Glutamatergic neuron (in vitro differentiated cells): ENCODE measurements at regions not wholly inside any gene's neighbourhood (a gene's known extent, or its start where the extent isn't known, plus 50 kb on each side); places are given as distances from the start of the nearest gene placed in this dataset.
"Not testable (repeated sequence)": the region's sequence is repeated elsewhere in the genome, so short reads cannot be mapped to it uniquely, and the experiment has no call there.

Experiments used
- DNase-seq: peaks from one replicate; pipeline ENCODE4 v3.0.0; 2022
- H3K27ac Mint-ChIP-seq: one replicate; pipeline ENCODE4 v1.8.0; 2020; ENCODE audit warnings: mild to moderate bottlenecking, mixed read lengths, inconsistent platforms; ENCODE audit not compliant: unreplicated experiment
- H3K27me3 Mint-ChIP-seq: one replicate; pipeline ENCODE4 v1.8.0; 2020; ENCODE audit warnings: mild to moderate bottlenecking, moderate library complexity, mixed read lengths, inconsistent platforms; ENCODE audit not compliant: unreplicated experiment
- H3K36me3 Mint-ChIP-seq: one replicate; pipeline ENCODE4 v1.8.0; 2020; ENCODE audit warnings: mild to moderate bottlenecking, mixed read lengths, inconsistent platforms; ENCODE audit not compliant: unreplicated experiment
- H3K4me1 Mint-ChIP-seq: one replicate; pipeline ENCODE4 v1.8.0; 2020; ENCODE audit warnings: mild to moderate bottlenecking, low read depth, mixed read lengths, inconsistent platforms; ENCODE audit not compliant: unreplicated experiment
- H3K4me3 Mint-ChIP-seq: one replicate; pipeline ENCODE4 v1.8.0; 2020; ENCODE audit warnings: mild to moderate bottlenecking, mixed read lengths, inconsistent platforms; ENCODE audit not compliant: unreplicated experiment
- H3K9me3 Mint-ChIP-seq: one replicate; pipeline ENCODE4 v1.8.0; 2020; ENCODE audit warnings: mild to moderate bottlenecking, moderate library complexity, mixed read lengths, inconsistent platforms; ENCODE audit not compliant: unreplicated experiment
- CTCF ChIP-seq: fragments of 200-600 bp; sonication (generic); IDR thresholded peaks from one replicate; pipeline ENCODE4 v1.5.0; 2021; ENCODE audit not compliant: partially characterized antibody, unreplicated experiment

GRCh38 chr1:157334041-157334440 is 195.8 kb upstream of the ETV3 start:
- no peaks in the 10 kb centered on the region for H3K4me1 Mint-ChIP-seq
- no peak overlapping the region for H3K4me3 Mint-ChIP-seq
- H3K27me3 Mint-ChIP-seq = no peaks in the 10 kb centered on the region
- no peak for DNase-seq
- H3K9me3 Mint-ChIP-seq = peaks cover 9% of the 10 kb centered on the region
- peaks cover 6% of the 10 kb centered on the region for H3K36me3 Mint-ChIP-seq
- TF ChIP-seq CTCF = no peak
- H3K27ac Mint-ChIP-seq = no peak overlapping the region

- not testable (repeated sequence) for H3K27ac Mint-ChIP-seq, H3K4me3 Mint-ChIP-seq, DNase-seq, H3K36me3 Mint-ChIP-seq, H3K9me3 Mint-ChIP-seq, H3K4me1 Mint-ChIP-seq, H3K27me3 Mint-ChIP-seq
These were observed 192.0 kb upstream of the ETV3 start for GRCh38 chr1:157330177-157330576.

GRCh38 chr1:157328120-157328519 is 189.9 kb upstream of the ETV3 start:
- H3K27ac Mint-ChIP-seq, H3K9me3 Mint-ChIP-seq, H3K27me3 Mint-ChIP-seq, H3K4me3 Mint-ChIP-seq, H3K36me3 Mint-ChIP-seq, H3K4me1 Mint-ChIP-seq, DNase-seq: not testable (repeated sequence)

- H3K4me1 Mint-ChIP-seq = no peaks in the 10 kb centered on the region
- DNase-seq = no peak
- no peak overlapping the region for H3K27ac Mint-ChIP-seq
- no peaks in the 10 kb centered on the region for H3K27me3 Mint-ChIP-seq
- peaks cover 5% of the 10 kb centered on the region for H3K9me3 Mint-ChIP-seq
- TF ChIP-seq CTCF = no peak
- H3K4me3 Mint-ChIP-seq = no peak overlapping the region
- peaks cover 10% of the 10 kb centered on the region for H3K36me3 Mint-ChIP-seq
These were observed 188.1 kb upstream of the ETV3 start for GRCh38 chr1:157326173-157326859.

- Mint-ChIP-seq H3K9me3 (peaks cover 1% of the 10 kb centered on the region), H3K27ac (no peak overlapping the region), H3K4me3 (no peak overlapping the region), H3K27me3 (no peaks in the 10 kb centered on the region), H3K4me1 (no peaks in the 10 kb centered on the region), H3K36me3 (peaks cover 10% of the 10 kb centered on the region)
- no peak for TF ChIP-seq CTCF
- no peak for DNase-seq
These were observed 187.0 kb upstream of the ETV3 start for GRCh38 chr1:157325220-157325619.

- not testable (repeated sequence) for DNase-seq, H3K9me3 Mint-ChIP-seq, H3K4me1 Mint-ChIP-seq, H3K4me3 Mint-ChIP-seq, H3K27me3 Mint-ChIP-seq, H3K27ac Mint-ChIP-seq
- H3K36me3 Mint-ChIP-seq = peaks cover 18% of the 10 kb centered on the region
These were observed 183.8 kb upstream of the ETV3 start for GRCh38 chr1:157321972-157322371.
